Suprapubic skin (tissue), 4 donors: ENCODE measurements at regions not wholly inside any gene's neighbourhood (a gene's known extent, or its start where the extent isn't known, plus 50 kb on each side); places are given as distances from the start of the nearest gene placed in this dataset.
A peak's percentile ranks its signal among the peaks of the same experiment; 100 is the strongest.

ENCODE experiments used
- DNase-seq, 2 donors: peaks; one replicate each; pipeline ENCODE4 v3.0.0-alpha.2; 2019; ENCODE audit warnings: low spot score in 2 of 2
- H3K27ac ChIP-seq: fragments of 200-600 bp; sonication (generic); one replicate; pipeline ENCODE4 v1.5.1; 2019
- H3K27me3 ChIP-seq: fragments of 200-600 bp; sonication (generic); one replicate; pipeline ENCODE4 v1.5.1; 2019
- H3K36me3 ChIP-seq: fragments of 200-600 bp; sonication (generic); one replicate; pipeline ENCODE4 v1.5.1; 2019
- H3K4me1 ChIP-seq: fragments of 200-600 bp; sonication (generic); one replicate; pipeline ENCODE4 v1.5.1; 2019
- H3K4me3 ChIP-seq: fragments of 200-600 bp; sonication (generic); one replicate; pipeline ENCODE4 v1.5.1; 2019; ENCODE audit warnings: mild to moderate bottlenecking
- H3K9me3 ChIP-seq: fragments of 200-600 bp; sonication (generic); one replicate; pipeline ENCODE4 v1.5.1; 2019
- CTCF ChIP-seq, 2 donors: fragments of 200-600 bp in 1 of 2; fragments of 450-650 bp in 1 of 2; sonication (generic) in 1 of 2; IDR thresholded peaks; one replicate each; pipeline ENCODE4 v1.5.1; 2016 to 2019; ENCODE audit warnings: antibody characterized with exemption in 2 of 2, mild to moderate bottlenecking in 1 of 2, moderate library complexity in 1 of 2
- EP300 ChIP-seq: sonication (generic); formaldehyde crosslinking; IDR thresholded peaks from one replicate; pipeline ENCODE4 v1.6.1; 2017; ENCODE audit warnings: antibody characterized with exemption
- POLR2A ChIP-seq, 2 donors: fragments of 450-650 bp; IDR thresholded peaks; one replicate each; pipeline ENCODE4 v1.6.1; 2017; ENCODE audit warnings: antibody characterized with exemption in 2 of 2, mild to moderate bottlenecking in 2 of 2, moderate library complexity in 2 of 2
- POLR2AphosphoS5 ChIP-seq, 3 donors: sonication (generic); formaldehyde crosslinking; IDR thresholded peaks; one replicate each; pipeline ENCODE4 v1.6.1; 2017; ENCODE audit warnings: antibody characterized with exemption in 3 of 3
- WGBS: methylation state at CpG from one replicate; pipeline ENCODE4 v1.1.5; 2018; 5-methylcytosine and 5-hydroxymethylcytosine counted together

GRCh38 chr18:56152551-56153310 lies 485.7 kb downstream of the TXNL1 start:
- Histone ChIP-seq H3K9me3 (no peaks in the 10 kb centered on the region), H3K4me1 (no peaks in the 10 kb centered on the region), H3K4me3 (no peak overlapping the region), H3K27me3 (no peaks in the 10 kb centered on the region), H3K36me3 (no peaks in the 10 kb centered on the region), H3K27ac (no peak overlapping the region)
- no peak for TF ChIP-seq EP300
- TF ChIP-seq POLR2A (IDR thresholded peaks at IDR 0.05), result no peak
- TF ChIP-seq POLR2AphosphoS5 (IDR thresholded peaks at IDR 0.05), result no peak
- TF ChIP-seq CTCF (IDR thresholded peaks at IDR 0.05), result no peak
- 90% methylated on average over 13 of the region's 13 CpGs for WGBS
- no peak for DNase-seq

- Histone ChIP-seq H3K27me3 (no peaks in the 10 kb centered on the region), H3K9me3 (no peaks in the 10 kb centered on the region), H3K4me3 (no peak overlapping the region), H3K36me3 (no peaks in the 10 kb centered on the region), H3K27ac (no peak overlapping the region), H3K4me1 (no peaks in the 10 kb centered on the region)
- no peak for TF ChIP-seq EP300
- TF ChIP-seq POLR2AphosphoS5 (IDR thresholded peaks at IDR 0.05), result no peak
- TF ChIP-seq POLR2A (IDR thresholded peaks at IDR 0.05), result no peak
- TF ChIP-seq CTCF (IDR thresholded peaks at IDR 0.05), result no peak
- DNase-seq, result no peak
Observed at GRCh38 chr18:56148373-56148772, 490.0 kb downstream of the TXNL1 start.

GRCh38 chr18:56146565-56146964 lies 491.8 kb downstream of the TXNL1 start:
- WGBS, result 55% methylated on average over 1 of the region's 1 CpG
- H3K36me3 ChIP-seq, result no peaks in the 10 kb centered on the region

GRCh38 chr18:56142001-56142400 lies 496.4 kb downstream of the TXNL1 start:
- Histone ChIP-seq H3K27me3 (no peaks in the 10 kb centered on the region), H3K4me3 (no peak overlapping the region), H3K9me3 (no peaks in the 10 kb centered on the region), H3K27ac (no peak overlapping the region), H3K4me1 (peaks cover 5% of the 10 kb centered on the region), H3K36me3 (no peaks in the 10 kb centered on the region)
- TF ChIP-seq CTCF (IDR thresholded peaks at IDR 0.05), result no peak
- TF ChIP-seq POLR2AphosphoS5 (IDR thresholded peaks at IDR 0.05), result no peak
- no peak for TF ChIP-seq POLR2A (IDR thresholded peaks at IDR 0.05)
- no peak for TF ChIP-seq EP300
- 84% methylated on average over 2 of the region's 2 CpGs for WGBS
- DNase-seq, result no peak

More at GRCh38 chr18:56146565-56146964, 491.8 kb downstream of the TXNL1 start:
- DNase-seq, result no peak
- no peaks in the 10 kb centered on the region for H3K27me3 ChIP-seq
- no peak for TF ChIP-seq CTCF (IDR thresholded peaks at IDR 0.05)
- no peak for TF ChIP-seq EP300
- TF ChIP-seq POLR2AphosphoS5 (IDR thresholded peaks at IDR 0.05), result no peak
- TF ChIP-seq POLR2A (IDR thresholded peaks at IDR 0.05), result no peak
- no peaks in the 10 kb centered on the region for H3K9me3 ChIP-seq
- H3K27ac ChIP-seq, result no peak overlapping the region
- no peaks in the 10 kb centered on the region for H3K4me1 ChIP-seq
- H3K4me3 ChIP-seq, result no peak overlapping the region

GRCh38 chr18:56139792-56140254 lies 498.6 kb downstream of the TXNL1 start:
- Histone ChIP-seq H3K27ac (peak overlapping the region; percentile 38), H3K4me3 (no peak overlapping the region), H3K4me1 (peaks cover 5% of the 10 kb centered on the region), H3K9me3 (no peaks in the 10 kb centered on the region), H3K36me3 (no peaks in the 10 kb centered on the region), H3K27me3 (no peaks in the 10 kb centered on the region)
- TF ChIP-seq POLR2AphosphoS5 (IDR thresholded peaks at IDR 0.05) (no peak), CTCF (IDR thresholded peaks at IDR 0.05) (no peak), EP300 (no peak), POLR2A (IDR thresholded peaks at IDR 0.05) (no peak)
- DNase-seq, result no peak
- WGBS, result 94% methylated on average over 8 of the region's 8 CpGs
